DND-41 (cell line): ENCODE measurements at regions not wholly inside any gene's neighbourhood (a gene's known extent, or its start where the extent isn't known, plus 50 kb on each side); places are given as distances from the start of the nearest gene placed in this dataset.

ENCODE experiments used
- EZH2 ChIP-seq: IDR thresholded peaks from 3 replicates; pipeline ENCODE4 v1.6.1; 2012; ENCODE audit warnings: borderline replicate concordance, low read depth, mild to moderate bottlenecking, moderate library complexity, low read length, inconsistent platforms; ENCODE audit not compliant: severe bottlenecking
- TF ChIP-seq, protein P1 (sequence below): IDR thresholded peaks from 2 replicates; pipeline ENCODE4 v1.5.1; 2012; ENCODE audit warnings: borderline replicate concordance, low read length, moderate library complexity, mild to moderate bottlenecking; ENCODE audit not compliant: poor library complexity, severe bottlenecking; ENCODE audit errors: extremely low read depth

DNA sequence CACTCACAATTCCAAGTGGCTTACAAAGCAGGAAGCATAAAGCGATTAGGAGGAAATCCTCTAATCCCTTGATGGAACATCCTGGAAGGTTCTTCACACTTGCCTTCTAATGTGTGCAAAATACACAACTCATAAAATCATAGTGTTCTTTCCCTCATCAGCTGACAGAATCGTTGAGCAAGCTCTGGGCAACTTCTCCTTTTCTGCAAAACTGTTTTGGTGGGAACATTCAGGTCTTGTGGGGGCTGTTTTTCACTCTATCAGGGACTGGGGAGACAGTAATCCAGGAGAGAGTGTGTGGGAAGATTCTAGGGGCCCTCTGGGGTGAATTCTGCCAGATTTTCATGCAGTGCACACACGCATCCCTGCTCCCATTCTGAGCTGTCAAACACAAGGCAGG lies 53.2 kb downstream of the IRAG1 start:
- TF ChIP-seq, protein P1, sequence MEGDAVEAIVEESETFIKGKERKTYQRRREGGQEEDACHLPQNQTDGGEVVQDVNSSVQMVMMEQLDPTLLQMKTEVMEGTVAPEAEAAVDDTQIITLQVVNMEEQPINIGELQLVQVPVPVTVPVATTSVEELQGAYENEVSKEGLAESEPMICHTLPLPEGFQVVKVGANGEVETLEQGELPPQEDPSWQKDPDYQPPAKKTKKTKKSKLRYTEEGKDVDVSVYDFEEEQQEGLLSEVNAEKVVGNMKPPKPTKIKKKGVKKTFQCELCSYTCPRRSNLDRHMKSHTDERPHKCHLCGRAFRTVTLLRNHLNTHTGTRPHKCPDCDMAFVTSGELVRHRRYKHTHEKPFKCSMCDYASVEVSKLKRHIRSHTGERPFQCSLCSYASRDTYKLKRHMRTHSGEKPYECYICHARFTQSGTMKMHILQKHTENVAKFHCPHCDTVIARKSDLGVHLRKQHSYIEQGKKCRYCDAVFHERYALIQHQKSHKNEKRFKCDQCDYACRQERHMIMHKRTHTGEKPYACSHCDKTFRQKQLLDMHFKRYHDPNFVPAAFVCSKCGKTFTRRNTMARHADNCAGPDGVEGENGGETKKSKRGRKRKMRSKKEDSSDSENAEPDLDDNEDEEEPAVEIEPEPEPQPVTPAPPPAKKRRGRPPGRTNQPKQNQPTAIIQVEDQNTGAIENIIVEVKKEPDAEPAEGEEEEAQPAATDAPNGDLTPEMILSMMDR = no peak
- TF ChIP-seq EZH2 = no peak
